Head of caudate nucleus (tissue), 42 donors: ENCODE measurements at regions not wholly inside any gene's neighbourhood (a gene's known extent, or its start where the extent isn't known, plus 50 kb on each side); places are given as distances from the start of the nearest gene placed in this dataset.

Experiments
- DNase-seq, 42 donors: peaks; one replicate each; pipeline versions ENCODE4 v3.0.0 to v3.0.0-alpha.2; 2020 to 2021; ENCODE audit warnings: mixed read lengths in 7 of 42
- intact Hi-C: fragments of 100-400 bp; cut with DNase I; formaldehyde crosslinking; loops from one replicate; pipeline ENCODE4 v1.15.0; 2022

DNA sequence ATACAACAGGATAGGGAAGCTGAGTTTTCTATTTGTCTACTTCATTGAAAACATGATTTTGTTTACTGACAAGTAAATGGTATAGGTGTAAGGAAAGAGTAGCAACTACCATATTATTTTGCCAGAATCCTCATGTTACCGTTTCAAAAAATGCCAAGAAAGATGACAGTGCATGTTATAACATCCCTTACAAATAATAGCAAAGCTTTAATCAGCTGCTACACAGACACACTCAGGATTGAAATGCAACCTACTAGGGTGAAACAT lies 331.5 kb downstream of the CHRM3 start:
- DNase-seq = no peak
- intact Hi-C loops = no loop called here

DNA sequence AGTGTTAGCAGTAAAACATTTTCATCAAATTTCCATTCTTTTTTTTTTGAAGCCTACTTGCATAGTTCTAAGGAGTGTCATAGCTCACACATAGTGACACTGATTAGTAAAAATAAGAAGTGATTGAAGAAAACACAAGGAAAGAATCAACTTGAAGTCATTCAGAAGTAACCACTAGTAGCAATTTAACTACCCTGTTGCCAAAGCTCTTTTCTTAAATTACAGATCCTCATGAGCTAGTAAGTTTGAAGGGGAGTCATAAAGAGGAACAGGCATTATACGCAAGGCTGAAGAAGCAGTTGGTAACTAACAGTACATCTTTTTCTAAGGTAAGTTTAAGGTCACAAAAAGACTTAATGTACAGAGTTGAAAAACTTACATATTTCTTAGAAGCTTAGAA lies 332.2 kb downstream of the CHRM3 start:
- no peak for DNase-seq
- intact Hi-C loops = no loop called here

DNA sequence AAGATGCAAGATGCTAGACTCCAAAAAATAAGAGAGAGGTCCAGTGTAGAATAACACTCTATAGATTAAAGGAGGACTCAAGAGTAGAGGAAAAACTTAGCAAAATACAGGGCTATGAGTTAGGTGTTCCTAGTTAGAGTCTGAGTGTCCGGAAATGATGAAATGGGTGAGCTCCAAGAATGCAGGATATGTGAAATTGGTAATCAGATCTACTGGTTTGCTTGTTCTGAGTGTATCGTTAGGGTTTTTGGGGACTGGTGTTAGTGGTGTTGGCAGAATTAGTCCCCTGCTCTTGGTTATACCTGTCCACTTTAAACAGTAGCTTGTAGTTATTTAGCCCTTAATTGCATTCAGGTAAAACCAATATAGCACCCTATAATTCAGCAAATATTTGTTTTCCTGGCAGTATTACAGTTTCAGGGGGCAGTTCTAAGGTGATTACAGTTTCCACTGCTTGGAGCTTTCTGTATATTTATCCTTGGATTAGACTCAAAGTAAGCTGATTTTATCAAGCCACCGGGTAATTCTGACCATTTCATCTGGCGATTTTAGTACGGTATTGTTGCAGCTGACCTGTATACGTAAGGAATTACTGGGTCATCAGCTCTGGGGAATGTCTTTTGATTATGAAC lies 332.7 kb downstream of the CHRM3 start:
- intact Hi-C loops = no loop called here
- no peak for DNase-seq

DNA sequence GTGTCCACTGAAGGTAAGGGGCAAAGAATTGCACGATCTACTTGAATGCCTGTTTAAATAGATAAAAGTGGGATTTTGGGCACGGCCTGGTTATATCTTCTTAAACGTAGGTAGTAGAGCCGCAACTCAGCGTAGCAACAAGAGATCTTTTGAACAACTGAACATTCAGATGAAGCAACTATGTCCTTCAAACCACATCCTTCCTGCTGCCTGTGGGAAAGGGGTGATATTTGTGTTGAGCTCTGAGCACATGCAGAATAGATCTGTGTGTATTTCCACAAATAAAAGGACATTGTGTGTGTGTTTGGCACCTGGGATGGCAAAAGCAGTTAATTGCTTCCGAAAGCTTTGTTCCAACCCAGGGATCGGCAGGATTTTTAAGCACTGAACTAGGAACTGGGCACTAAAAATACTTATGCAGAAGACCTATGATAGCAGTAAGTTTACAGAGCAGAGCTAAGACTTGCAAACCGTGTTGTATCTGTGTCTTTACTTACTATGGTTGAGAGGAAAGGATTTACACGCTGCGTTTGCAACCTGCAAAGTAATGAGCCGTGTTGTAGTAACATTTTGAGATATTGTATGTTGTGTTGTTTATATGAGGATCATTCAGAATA lies 333.4 kb downstream of the CHRM3 start:
- no peak for DNase-seq

DNA sequence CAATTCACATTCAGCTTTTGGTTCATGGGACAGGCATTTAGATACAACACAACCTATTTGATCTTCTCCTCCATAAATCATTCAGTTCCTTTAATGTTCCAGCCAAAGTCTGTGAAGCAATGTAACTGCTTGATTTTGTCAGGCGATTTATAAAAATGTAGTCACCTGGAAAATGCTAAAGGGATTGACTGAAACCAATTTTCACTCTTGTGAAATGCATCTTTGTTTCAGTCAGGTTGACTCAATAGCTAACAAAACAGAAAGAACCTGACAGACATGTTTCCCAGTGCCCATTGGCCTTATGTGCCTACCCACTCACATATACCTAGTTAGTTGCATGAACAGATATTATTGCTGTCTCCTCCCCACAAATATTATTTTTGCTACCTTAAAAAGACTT lies 335.7 kb downstream of the CHRM3 start:
- intact Hi-C loops = no loop called here
- DNase-seq = no peak

More for the DNA sequence above, 333.4 kb downstream of the CHRM3 start:
- intact Hi-C loops = no loop called here

DNA sequence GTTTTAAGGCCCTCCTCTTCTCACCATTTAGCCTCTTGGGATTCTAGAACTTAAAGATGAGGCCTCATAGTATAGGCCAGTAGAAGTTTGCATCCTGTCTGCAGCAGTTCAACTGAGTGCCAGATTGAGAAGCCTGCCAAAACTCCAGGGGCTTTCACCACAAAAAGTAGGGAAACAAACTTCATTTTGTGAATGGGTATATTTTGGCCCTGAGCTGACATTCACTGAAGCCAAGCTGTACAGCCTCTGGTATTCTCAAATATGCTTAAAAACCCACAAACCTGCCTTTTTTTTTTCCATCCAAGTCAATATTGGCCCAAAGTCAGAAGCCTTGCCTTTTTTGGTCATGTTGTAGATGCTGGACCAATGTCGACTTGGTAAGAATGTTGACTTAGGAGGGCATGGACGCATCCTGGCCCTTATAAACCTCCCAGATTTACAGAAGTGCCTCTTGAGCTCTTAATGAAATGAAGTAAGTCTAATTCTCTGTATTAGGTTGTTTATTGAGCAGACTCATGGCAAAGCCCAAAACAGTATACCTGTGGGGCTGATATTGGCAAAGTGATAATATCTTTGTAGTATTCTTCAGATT lies 337.5 kb downstream of the CHRM3 start:
- no peak for DNase-seq
- intact Hi-C loops = no loop called here

DNA sequence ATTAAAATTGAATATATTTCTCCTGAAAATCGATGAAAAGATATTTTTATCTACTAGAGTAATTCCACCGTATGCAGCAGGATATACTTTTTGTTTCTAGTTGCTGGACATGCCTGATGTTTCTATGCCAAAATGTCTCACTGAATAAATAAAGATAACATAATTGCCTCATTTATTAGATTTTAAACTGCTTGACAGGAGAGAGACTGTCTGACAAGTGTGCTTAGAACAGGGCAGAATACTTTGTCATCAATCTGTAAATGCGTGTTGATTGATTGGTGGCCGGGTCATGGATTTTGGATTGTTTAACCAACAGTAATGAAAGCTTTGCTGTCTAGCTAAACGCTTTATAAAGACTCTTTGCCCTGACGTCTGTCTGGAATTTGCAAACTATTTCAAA lies 339.0 kb downstream of the CHRM3 start:
- no peak for DNase-seq
- intact Hi-C loops = no loop called here

DNA sequence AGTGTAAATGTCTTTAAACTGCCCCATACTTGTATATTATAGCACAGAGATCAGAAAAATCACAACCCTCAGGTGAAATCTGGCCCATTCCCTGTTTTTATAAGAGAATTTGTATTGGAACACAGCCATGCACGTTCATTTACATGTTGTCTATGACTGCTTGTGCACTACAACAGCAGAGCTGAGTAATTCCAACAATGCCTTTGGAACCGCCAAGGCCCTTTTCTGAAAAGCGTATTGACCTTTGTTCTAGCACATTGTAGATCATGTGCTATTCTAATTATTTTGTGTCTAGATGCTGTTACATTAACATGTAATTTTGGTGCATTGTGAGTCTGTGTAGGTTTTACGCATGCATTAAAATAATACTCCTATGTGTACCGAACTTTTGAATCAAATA lies 339.6 kb downstream of the CHRM3 start:
- intact Hi-C loops = no loop called here
- no peak for DNase-seq

DNA sequence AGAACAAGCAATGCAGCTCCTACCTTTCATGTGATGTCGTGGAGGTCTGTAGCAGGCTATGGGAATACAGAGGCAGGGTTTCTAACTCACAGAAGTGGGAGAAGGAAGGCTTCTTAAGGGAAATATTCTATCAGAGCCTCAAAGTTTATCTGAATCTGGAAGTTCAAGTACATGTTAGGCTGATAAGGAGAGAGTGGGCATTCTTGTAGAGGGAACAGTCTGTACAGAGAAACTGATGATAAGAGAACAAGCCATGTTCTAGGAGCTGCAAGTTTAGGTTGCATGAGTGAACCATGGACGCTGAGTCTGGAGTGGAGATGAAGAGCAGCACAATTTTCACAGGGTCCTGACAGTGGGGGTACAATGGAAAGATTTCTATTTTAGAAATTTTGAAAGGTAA lies 344.0 kb downstream of the CHRM3 start:
- intact Hi-C loops = no loop called here
- no peak for DNase-seq

DNA sequence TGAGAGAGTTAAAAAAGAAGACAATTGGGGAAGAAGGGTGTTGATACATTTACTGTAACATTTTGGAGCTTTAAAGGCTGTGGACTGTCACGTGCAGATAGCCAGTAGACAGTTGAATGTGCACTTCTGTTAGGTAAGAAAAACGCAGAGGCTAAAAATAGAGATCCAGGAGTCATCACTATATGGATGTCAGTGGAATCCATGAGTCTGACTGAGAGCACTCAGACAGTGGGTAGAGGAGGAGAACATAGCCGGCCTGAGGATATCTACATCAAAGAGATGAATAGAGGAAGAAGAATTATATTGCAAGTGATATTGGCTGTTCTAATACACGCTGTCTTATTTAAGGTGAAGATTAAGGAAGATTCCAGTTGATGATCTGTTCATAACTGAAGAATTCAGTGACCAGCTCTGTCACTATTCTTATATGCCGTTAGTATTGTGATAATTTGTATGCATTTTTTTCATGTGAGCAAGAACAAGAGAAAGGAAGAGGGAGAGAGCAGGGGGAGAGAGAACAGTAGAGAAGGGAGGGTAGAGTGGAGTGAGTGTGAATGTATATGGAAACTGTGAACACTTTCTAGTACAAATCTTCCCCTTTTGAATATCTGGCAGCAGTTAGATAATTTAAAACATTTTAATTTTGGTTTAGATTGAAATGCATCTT lies 344.8 kb downstream of the CHRM3 start:
- no peak for DNase-seq
- intact Hi-C loops = no loop called here

DNA sequence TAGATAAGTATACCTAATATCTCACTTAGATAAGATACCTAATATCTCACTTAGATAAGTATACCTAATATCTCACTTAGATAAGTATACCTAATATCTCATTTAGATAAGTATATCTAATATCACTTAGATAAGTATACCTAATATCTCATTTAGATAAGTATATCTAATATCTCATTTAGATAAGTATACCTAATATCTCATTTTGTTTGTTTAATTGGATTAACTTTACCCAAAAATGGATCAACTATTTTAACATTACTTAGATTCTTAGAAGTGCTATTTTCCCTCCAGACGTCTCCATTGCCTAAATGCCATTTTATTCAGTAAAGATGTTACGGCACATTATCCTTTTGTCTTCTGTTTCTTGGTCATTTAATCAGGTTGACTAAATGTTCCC lies 346.4 kb downstream of the CHRM3 start:
- no peak for DNase-seq
- intact Hi-C loops = no loop called here

DNA sequence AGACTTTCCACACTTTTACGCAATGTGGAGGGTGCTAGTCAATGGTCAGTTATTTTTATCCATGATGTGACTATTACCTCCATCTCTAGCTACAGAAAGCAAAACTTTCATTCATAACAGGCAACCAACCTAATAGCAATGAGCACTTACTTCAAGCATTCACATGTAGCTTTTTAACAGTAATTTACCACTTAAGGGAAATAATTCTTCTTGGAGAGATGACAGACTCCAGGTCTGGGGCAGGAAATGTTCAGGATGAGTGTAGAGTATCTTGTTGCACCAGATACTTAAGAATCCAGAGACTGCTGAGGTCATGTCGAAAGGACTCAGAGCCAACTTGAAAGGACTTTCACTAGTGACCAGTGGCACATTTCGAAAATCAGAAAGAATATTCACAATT lies 347.6 kb downstream of the CHRM3 start:
- DNase-seq = no peak
- intact Hi-C loops = no loop called here

DNA sequence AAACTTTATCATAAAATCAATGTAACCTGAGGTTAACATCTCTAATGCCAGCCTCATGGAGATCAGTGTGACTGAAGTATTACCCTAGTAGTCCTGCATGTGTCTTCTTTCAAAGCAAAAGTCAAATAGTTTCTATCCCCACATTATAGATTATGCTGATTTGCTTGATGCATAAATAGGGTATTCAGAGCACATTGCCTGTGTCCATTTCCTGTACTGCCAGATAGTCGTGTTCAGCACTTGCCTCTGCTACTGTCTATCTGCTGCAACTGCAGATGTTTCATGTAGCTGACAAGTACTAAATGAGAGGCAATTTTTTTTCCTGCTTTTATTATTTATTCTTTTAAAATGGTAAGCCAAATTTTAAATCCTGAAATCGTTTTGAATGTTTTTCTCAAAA lies 348.7 kb downstream of the CHRM3 start:
- DNase-seq = no peak
- intact Hi-C loops = no loop called here

DNA sequence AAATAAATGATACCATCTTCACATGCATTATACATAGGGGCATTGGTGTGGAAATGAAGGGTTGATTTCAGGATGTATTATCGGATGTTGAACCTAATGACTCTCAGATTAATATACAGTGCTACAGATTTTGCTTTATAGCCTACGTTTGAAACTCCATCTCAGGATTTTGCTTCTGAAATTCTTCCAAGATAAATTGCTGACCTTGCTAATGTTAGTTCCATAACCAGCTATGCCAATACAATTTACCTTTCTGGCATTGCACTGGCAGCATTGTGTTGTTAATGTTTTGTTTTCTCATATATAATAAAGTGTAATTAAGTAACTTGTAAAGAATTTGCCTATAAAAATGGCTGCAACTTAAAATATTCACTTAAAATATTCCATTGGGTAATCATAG lies 350.1 kb downstream of the CHRM3 start:
- intact Hi-C loops = no loop called here
- no peak for DNase-seq

DNA sequence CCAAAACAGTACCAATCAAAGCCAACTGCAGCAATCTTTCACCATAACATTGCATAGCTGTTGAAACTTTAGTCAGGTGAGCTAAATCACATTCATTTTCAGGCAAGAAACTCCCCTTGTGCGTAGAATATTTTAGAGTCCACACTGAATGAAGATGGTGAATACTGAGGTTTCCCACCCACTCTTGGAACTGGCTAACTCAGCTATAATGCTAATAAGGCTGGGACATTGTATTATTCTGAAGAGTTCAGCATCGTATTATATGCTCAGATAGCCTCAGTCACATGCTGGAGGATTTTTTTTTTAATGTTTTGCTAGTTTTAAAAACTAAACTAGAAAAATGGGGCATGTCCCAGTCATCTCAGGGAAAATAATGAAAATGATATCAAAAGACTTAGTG lies 352.3 kb upstream of the FMN2 start:
- no peak for DNase-seq
- intact Hi-C loops = no loop called here

DNA sequence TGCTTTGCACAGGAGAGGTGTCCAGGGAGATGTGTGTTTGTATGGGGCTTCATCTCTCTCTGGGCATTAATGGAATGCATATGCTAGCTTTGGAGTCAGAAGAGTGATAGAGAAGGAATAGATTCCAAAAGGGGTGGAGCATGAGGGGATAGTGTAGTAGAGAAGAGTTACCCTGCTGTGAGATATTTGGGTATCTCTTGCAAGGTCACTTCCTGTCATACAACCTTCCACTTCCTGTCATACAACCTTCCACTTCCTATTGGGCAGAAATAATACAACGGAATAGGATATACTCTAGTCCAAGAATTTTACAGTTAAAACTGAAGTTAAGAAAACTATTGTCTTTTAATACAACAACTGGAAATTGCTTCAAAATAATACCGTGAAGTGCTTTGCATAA lies 351.8 kb upstream of the FMN2 start:
- intact Hi-C loops = no loop called here
- DNase-seq = no peak

DNA sequence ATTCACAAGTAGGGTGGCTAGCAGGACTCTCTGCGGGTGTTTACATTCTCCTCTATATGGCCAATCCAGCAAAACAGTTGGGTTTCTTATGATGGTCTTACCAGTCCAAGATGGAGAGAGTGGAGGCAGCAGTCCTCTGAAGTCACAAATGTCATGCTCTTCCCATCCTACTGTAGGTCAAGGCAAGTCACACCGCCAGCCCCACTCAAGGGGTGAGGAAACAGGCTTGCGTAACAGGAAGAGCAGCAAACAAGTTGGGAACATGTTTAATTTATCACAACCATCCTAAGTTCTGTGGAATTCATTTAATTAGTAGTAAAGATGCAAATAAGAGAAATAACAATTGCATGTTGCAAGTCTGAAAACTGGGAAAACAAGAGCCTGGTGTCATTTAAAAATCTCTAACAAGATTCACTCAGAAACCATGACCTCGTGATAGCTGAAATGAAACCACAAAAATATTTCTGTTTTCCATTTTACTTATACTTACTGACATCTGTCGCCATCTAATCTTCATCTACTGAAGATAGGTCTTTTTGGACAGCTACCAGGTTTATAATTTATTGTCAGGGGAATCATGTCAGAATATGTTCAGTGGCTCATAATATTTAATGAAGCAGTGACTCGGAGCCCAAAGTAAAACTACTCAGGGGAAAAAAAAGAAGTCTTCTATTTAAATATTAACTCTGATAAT lies 349.1 kb upstream of the FMN2 start:
- no peak for DNase-seq
- intact Hi-C loops = no loop called here

DNA sequence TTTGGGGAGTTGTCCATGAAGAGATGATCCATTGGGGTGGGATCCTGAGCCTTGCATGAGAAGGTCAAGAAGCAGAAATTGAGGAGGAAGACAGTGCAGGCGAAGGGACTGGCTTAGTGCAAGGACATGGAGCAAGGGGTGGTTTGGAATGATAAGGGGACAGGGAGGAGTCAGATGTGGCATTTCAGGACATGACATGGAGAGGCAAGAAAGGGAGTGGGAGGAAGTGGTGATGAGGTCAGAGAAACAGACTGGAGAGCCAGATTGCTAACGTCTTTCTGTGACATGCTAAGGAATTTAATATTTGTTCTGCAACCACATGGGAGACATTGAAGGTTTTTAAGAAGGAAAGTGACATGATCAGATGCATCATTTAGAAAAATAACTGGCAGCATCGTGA lies 346.8 kb upstream of the FMN2 start:
- intact Hi-C loops = no loop called here

DNA sequence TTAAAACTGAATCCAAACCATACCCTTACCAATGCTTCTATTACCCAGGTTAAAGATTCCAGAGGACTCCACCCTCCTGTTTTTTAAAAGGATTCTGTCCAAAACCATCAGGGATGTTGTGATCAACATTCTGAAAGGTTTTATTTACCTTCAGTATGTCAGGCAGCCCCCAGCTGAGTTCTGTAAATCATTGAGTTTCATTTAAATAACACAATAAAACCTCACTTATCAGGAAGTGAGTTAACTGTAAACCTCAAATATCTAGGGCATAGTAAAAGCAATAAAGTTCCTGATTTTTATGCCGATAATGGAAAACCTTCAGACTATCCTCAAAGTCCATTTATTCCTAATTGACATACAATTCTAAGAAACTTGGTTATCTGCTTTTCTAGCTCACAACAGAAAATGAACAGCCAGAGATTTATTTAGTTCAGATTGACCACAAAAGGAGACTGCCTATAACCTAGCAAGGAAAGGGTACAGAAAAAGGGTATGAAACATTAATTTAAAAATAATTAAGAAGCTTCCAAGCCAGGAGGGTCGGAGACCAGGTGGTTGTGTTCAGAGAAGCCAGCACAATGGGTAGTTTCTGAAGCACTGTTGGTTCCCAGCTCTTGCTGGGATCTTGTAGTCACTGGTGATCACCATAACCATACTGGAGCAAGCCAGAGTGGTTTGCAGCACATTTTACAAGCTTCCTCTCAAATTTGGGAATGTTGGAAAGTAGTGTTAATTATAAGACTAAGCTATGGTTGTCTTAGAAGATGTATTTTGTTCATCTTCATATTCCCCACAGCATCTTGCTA lies 336.4 kb upstream of the FMN2 start:
- DNase-seq = no peak
- intact Hi-C loops = no loop called here

More for the DNA sequence above, 346.8 kb upstream of the FMN2 start:
- no peak for DNase-seq

DNA sequence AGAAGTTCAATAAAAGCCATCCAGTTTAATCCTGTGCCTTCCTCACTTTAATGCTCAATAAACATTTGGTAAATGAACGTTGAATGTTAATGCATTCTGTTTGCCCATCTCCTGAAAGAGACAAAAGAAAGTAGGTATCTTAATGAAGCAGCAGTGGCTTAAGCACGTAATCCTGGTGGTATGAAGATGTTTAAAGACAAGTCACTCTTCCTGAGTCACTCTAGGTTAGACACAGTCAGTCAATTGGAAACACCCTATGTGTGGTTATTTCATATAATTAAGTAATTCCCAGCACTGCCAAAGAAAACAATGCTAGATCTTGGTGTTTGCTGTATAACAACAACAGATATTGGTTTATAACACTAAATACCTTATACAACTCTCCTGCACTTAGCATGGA lies 334.0 kb upstream of the FMN2 start:
- DNase-seq = no peak
- intact Hi-C loops = no loop called here
